Smooth muscle cell (in vitro differentiated cells): ENCODE measurements at regions not wholly inside any gene's neighbourhood (a gene's known extent, or its start where the extent isn't known, plus 50 kb on each side); places are given as distances from the start of the nearest gene placed in this dataset.
"Not testable (repeated sequence)": the region's sequence is repeated elsewhere in the genome, so short reads cannot be mapped to it uniquely, and the experiment has no call there.

Source experiments
- DNase-seq: peaks from one replicate; lab custom pipeline; 2025; ENCODE audit not compliant: unreplicated experiment; lab: John Stamatoyannopoulos, UW
- H2AFZ ChIP-seq: fragments of 200-600 bp; sonication (generic); 2 replicates; pipeline ENCODE4 v1.6.0; 2016; ENCODE audit warnings: antibody characterized with exemption, low read depth, mild to moderate bottlenecking
- H3F3A ChIP-seq: fragments of 200-600 bp; sonication (generic); 2 replicates; pipeline ENCODE4 v1.6.0; 2017; ENCODE audit warnings: antibody characterized with exemption, low read depth
- H3K27ac ChIP-seq: fragments of 200-600 bp; sonication (generic); 2 replicates; pipeline ENCODE4 v1.5.1; 2016; ENCODE audit warnings: low read depth, mild to moderate bottlenecking
- H3K27me3 ChIP-seq: fragments of 200-600 bp; sonication (generic); 2 replicates; pipeline ENCODE4 v1.6.1; 2016; ENCODE audit warnings: low read depth, mild to moderate bottlenecking
- H3K36me3 ChIP-seq: fragments of 200-600 bp; sonication (generic); 2 replicates; pipeline ENCODE4 v1.5.1; 2016; ENCODE audit warnings: low read depth
- H3K4me1 ChIP-seq: fragments of 200-600 bp; sonication (generic); 2 replicates; pipeline ENCODE4 v1.5.1; 2016; ENCODE audit warnings: low read depth
- H3K4me2 ChIP-seq: fragments of 200-600 bp; sonication (generic); 2 replicates; pipeline ENCODE4 v1.6.0; 2016; ENCODE audit warnings: mild to moderate bottlenecking
- H3K4me3 ChIP-seq: fragments of 200-600 bp; sonication (generic); 2 replicates; pipeline ENCODE4 v1.5.1; 2016; ENCODE audit warnings: mild to moderate bottlenecking
- H3K79me2 ChIP-seq: fragments of 200-600 bp; sonication (generic); 2 replicates; pipeline ENCODE4 v1.6.0; 2016; ENCODE audit warnings: low read depth, mild to moderate bottlenecking
- H3K9ac ChIP-seq: fragments of 200-600 bp; sonication (generic); 2 replicates; pipeline ENCODE4 v1.6.0; 2016; ENCODE audit warnings: low read depth
- H3K9me3 ChIP-seq: fragments of 200-600 bp; sonication (generic); replicated peaks from 2 replicates; pipeline ENCODE4 v1.5.1; 2016; ENCODE audit warnings: low read depth
- H4K20me1 ChIP-seq: fragments of 200-600 bp; sonication (generic); 2 replicates; pipeline ENCODE4 v1.6.0; 2016; ENCODE audit warnings: low read depth
- WGBS: methylation state at CpG from one replicate; pipeline ENCODE4 v1.1.7; 2016; ENCODE audit warnings: low lambda C conversion rate; 5-methylcytosine and 5-hydroxymethylcytosine counted together
- TF ChIP-seq, protein P1 (sequence below): fragments of 200-600 bp; sonication (generic); IDR thresholded peaks from 2 replicates; pipeline ENCODE4 v1.5.1; 2017; ENCODE audit warnings: borderline replicate concordance, mild to moderate bottlenecking, antibody characterized with exemption; ENCODE audit not compliant: insufficient read depth, poor library complexity, severe bottlenecking

- Histone ChIP-seq H3K4me2 (no peak overlapping the region), H3F3A (no peaks in the 10 kb centered on the region), H3K9ac (no peak overlapping the region), H3K4me1 (no peaks in the 10 kb centered on the region), H3K9me3 (no peaks in the 10 kb centered on the region), H3K4me3 (no peak overlapping the region), H3K36me3 (no peaks in the 10 kb centered on the region), H3K27ac (no peak overlapping the region), H3K79me2 (no peaks in the 10 kb centered on the region), H3K27me3 (no peaks in the 10 kb centered on the region), H2AFZ (no peak overlapping the region), H4K20me1 (no peaks in the 10 kb centered on the region)
- TF ChIP-seq, protein P1, sequence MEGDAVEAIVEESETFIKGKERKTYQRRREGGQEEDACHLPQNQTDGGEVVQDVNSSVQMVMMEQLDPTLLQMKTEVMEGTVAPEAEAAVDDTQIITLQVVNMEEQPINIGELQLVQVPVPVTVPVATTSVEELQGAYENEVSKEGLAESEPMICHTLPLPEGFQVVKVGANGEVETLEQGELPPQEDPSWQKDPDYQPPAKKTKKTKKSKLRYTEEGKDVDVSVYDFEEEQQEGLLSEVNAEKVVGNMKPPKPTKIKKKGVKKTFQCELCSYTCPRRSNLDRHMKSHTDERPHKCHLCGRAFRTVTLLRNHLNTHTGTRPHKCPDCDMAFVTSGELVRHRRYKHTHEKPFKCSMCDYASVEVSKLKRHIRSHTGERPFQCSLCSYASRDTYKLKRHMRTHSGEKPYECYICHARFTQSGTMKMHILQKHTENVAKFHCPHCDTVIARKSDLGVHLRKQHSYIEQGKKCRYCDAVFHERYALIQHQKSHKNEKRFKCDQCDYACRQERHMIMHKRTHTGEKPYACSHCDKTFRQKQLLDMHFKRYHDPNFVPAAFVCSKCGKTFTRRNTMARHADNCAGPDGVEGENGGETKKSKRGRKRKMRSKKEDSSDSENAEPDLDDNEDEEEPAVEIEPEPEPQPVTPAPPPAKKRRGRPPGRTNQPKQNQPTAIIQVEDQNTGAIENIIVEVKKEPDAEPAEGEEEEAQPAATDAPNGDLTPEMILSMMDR: no peak
- 93% methylated on average over 4 of the region's 4 CpGs for WGBS
- DNase-seq: no peak
These were observed 84.6 kb downstream of the VCPKMT start for GRCh38 chr14:50031602-50032313.

DNA sequence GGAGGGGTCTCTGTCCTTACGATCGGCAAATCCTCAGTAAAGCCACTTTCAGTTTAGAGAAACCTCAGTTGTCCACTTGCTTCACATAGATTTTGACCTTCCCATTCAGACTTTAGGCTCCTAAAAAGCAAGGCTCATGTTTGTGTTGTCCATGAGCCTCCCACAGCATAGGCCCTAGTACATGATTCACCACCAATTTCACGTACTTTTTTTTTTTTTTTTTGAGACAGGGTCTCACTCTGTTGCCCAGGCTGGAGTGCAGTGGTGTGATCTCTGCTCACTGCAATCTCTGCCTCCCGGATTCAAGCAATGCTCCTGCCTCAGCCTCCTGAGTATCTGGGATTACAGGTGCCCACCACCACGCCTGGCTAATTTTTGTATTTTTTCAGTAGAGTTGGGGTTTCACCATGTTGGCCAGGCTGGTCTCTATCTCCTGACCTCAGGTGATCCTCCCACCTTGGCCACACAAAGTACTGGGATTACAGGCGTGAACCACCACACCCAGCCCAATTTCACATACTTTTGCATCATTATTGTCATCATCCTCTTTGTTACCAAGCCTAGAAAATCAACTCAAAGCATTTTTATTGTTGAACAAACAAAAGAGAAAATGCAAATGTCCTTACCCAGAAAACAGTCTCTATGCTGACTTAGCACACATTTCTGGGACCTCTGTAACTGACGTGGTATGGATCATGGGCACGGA is 83.8 kb downstream of the VCPKMT start:
- H4K20me1 ChIP-seq, H3K27ac ChIP-seq, H3K9me3 ChIP-seq, H3K27me3 ChIP-seq, DNase-seq, H2AFZ ChIP-seq, H3K79me2 ChIP-seq, H3K9ac ChIP-seq, H3K4me2 ChIP-seq, H3F3A ChIP-seq, H3K4me3 ChIP-seq, H3K4me1 ChIP-seq, H3K36me3 ChIP-seq: not testable (repeated sequence)
- 95% methylated on average over 8 of the region's 8 CpGs for WGBS

- no peak overlapping the region for H2AFZ ChIP-seq
- H3K27me3 ChIP-seq: no peaks in the 10 kb centered on the region
- H3K4me1 ChIP-seq: no peaks in the 10 kb centered on the region
- no peaks in the 10 kb centered on the region for H3K36me3 ChIP-seq
- no peaks in the 10 kb centered on the region for H3K79me2 ChIP-seq
- WGBS: 82% methylated on average over 1 of the region's 1 CpG
- no peaks in the 10 kb centered on the region for H4K20me1 ChIP-seq
- H3K9me3 ChIP-seq: no peaks in the 10 kb centered on the region
- H3K27ac ChIP-seq: no peak overlapping the region
- DNase-seq: no peak
- H3K4me2 ChIP-seq: no peak overlapping the region
- no peak overlapping the region for H3K9ac ChIP-seq
- H3K4me3 ChIP-seq: no peak overlapping the region
- peaks cover 8% of the 10 kb centered on the region for H3F3A ChIP-seq
- TF ChIP-seq, protein P1: no peak
These were observed 81.2 kb downstream of the VCPKMT start for GRCh38 chr14:50035214-50035613.

DNA sequence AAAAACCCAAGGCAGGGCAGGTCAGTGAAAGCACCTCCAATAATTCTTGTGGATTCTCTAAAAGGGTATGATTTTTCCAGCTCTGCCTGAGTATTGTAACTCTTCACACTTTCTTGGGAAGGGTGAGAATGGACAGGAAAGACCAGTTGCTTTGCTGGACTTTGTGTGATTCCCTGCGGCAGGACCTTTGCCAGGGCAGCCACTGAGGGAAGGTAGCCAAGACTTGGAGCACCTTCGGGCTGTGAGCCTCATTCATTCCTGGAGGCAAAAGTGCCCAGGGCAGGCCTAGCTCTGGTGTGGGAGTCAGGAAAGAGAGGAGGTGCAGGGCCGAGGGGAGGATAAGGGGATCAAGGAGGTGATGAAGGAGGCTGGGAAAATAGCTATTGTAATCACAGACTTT is 80.2 kb downstream of the VCPKMT start:
- DNase-seq: no peak
- Histone ChIP-seq H3K4me2 (no peak overlapping the region), H3K9ac (no peak overlapping the region), H3K27me3 (no peaks in the 10 kb centered on the region), H4K20me1 (no peaks in the 10 kb centered on the region), H3K4me1 (no peaks in the 10 kb centered on the region), H2AFZ (no peak overlapping the region), H3F3A (peaks cover 9% of the 10 kb centered on the region), H3K79me2 (no peaks in the 10 kb centered on the region), H3K9me3 (no peaks in the 10 kb centered on the region), H3K27ac (no peak overlapping the region), H3K4me3 (no peak overlapping the region), H3K36me3 (no peaks in the 10 kb centered on the region)
- TF ChIP-seq, protein P1: no peak
- WGBS: 86% methylated on average over 3 of the region's 3 CpGs
